ENCODE measurements at regions not wholly inside any gene's neighbourhood (a gene's known extent, or its start where the extent isn't known, plus 50 kb on each side); places are given as distances from the start of the nearest gene placed in this dataset.
A peak's percentile ranks its signal among the peaks of the same experiment; 100 is the strongest.

- H3K4me1 ChIP-seq (ENCODE audit: insufficient read depth, poor library complexity, severe bottlenecking), result no peaks in the 10 kb centered on the region
- TF ChIP-seq CTCF (IDR thresholded peaks at IDR 0.05; ENCODE audit: poor library complexity, severe bottlenecking), result no peak
- H3K9me3 ChIP-seq (ENCODE audit: severe bottlenecking), result no peaks in the 10 kb centered on the region
- 0 out of 3 replicates have a peak, but pooled peaks have one; percentile 19 for ATAC-seq (ENCODE audit: low read depth)
- H3K36me3 ChIP-seq (ENCODE audit: low read depth), result no peaks in the 10 kb centered on the region
- peaks cover 5% of the 10 kb centered on the region for H3K27me3 ChIP-seq (ENCODE audit: insufficient read depth, poor library complexity, severe bottlenecking)
- no peak overlapping the region for H3K4me3 ChIP-seq (ENCODE audit: severe bottlenecking)
- no peak for DNase-seq (ENCODE audit: low spot score)
- no peak overlapping the region for H3K27ac ChIP-seq (ENCODE audit: poor library complexity, severe bottlenecking)
Measured at GRCh38 chr6:159487636-159488035, 205.4 kb downstream of the SOD2 start.

GRCh38 chr6:159483259-159483658 lies 209.8 kb downstream of the SOD2 start:
- no peak for TF ChIP-seq CTCF (IDR thresholded peaks at IDR 0.05; ENCODE audit: poor library complexity, severe bottlenecking)

GRCh38 chr6:159481897-159482296 lies 211.1 kb downstream of the SOD2 start:
- Histone ChIP-seq H3K4me3 (ENCODE audit: severe bottlenecking) (no peak overlapping the region), H3K27me3 (ENCODE audit: insufficient read depth, poor library complexity, severe bottlenecking) (peaks cover 16% of the 10 kb centered on the region), H3K9me3 (ENCODE audit: severe bottlenecking) (no peaks in the 10 kb centered on the region), H3K4me1 (ENCODE audit: insufficient read depth, poor library complexity, severe bottlenecking) (no peaks in the 10 kb centered on the region), H3K27ac (ENCODE audit: poor library complexity, severe bottlenecking) (no peak overlapping the region), H3K36me3 (ENCODE audit: low read depth) (no peaks in the 10 kb centered on the region)
- ATAC-seq (ENCODE audit: low read depth) (no peak), DNase-seq (ENCODE audit: low spot score) (no peak)
- TF ChIP-seq CTCF (IDR thresholded peaks at IDR 0.05; ENCODE audit: poor library complexity, severe bottlenecking), result no peak

More at GRCh38 chr6:159483259-159483658, 209.8 kb downstream of the SOD2 start:
- Histone ChIP-seq H3K4me3 (ENCODE audit: severe bottlenecking) (no peak overlapping the region), H3K36me3 (ENCODE audit: low read depth) (no peaks in the 10 kb centered on the region), H3K27me3 (ENCODE audit: insufficient read depth, poor library complexity, severe bottlenecking) (peaks cover 16% of the 10 kb centered on the region), H3K9me3 (ENCODE audit: severe bottlenecking) (no peaks in the 10 kb centered on the region), H3K27ac (ENCODE audit: poor library complexity, severe bottlenecking) (no peak overlapping the region), H3K4me1 (ENCODE audit: insufficient read depth, poor library complexity, severe bottlenecking) (no peaks in the 10 kb centered on the region)
- ATAC-seq (ENCODE audit: low read depth) (no peak), DNase-seq (ENCODE audit: low spot score) (no peak)

- Histone ChIP-seq H3K4me1 (ENCODE audit: insufficient read depth, poor library complexity, severe bottlenecking) (no peaks in the 10 kb centered on the region), H3K27ac (ENCODE audit: poor library complexity, severe bottlenecking) (no peak overlapping the region), H3K9me3 (ENCODE audit: severe bottlenecking) (no peaks in the 10 kb centered on the region), H3K4me3 (ENCODE audit: severe bottlenecking) (no peak overlapping the region), H3K27me3 (ENCODE audit: insufficient read depth, poor library complexity, severe bottlenecking) (peaks cover 16% of the 10 kb centered on the region), H3K36me3 (ENCODE audit: low read depth) (no peaks in the 10 kb centered on the region)
- no peak for TF ChIP-seq CTCF (IDR thresholded peaks at IDR 0.05; ENCODE audit: poor library complexity, severe bottlenecking)
- ATAC-seq (ENCODE audit: low read depth) (no peak), DNase-seq (ENCODE audit: low spot score) (no peak)
Measured at GRCh38 chr6:159480471-159480870, 212.6 kb downstream of the SOD2 start.

- no peak overlapping the region for H3K27ac ChIP-seq (ENCODE audit: poor library complexity, severe bottlenecking)
- H3K9me3 ChIP-seq (ENCODE audit: severe bottlenecking), result no peaks in the 10 kb centered on the region
- ATAC-seq (ENCODE audit: low read depth) (no peak), DNase-seq (ENCODE audit: low spot score) (no peak)
- H3K4me1 ChIP-seq (ENCODE audit: insufficient read depth, poor library complexity, severe bottlenecking), result no peaks in the 10 kb centered on the region
- H3K4me3 ChIP-seq (ENCODE audit: severe bottlenecking), result no peak overlapping the region
- H3K36me3 ChIP-seq (ENCODE audit: low read depth), result no peaks in the 10 kb centered on the region
- TF ChIP-seq CTCF (IDR thresholded peaks at IDR 0.05; ENCODE audit: poor library complexity, severe bottlenecking), result no peak
- peaks cover 16% of the 10 kb centered on the region for H3K27me3 ChIP-seq (ENCODE audit: insufficient read depth, poor library complexity, severe bottlenecking)
Measured at GRCh38 chr6:159479146-159479545, 213.9 kb downstream of the SOD2 start.
